NT2/D1 (cell line): ENCODE measurements at regions not wholly inside any gene's neighbourhood (a gene's known extent, or its start where the extent isn't known, plus 50 kb on each side); places are given as distances from the start of the nearest gene placed in this dataset.
"Not testable (repeated sequence)": the region's sequence is repeated elsewhere in the genome, so short reads cannot be mapped to it uniquely, and the experiment has no call there.

Experiments
- DNase-seq: peaks from one replicate; pipeline ENCODE4 v3.0.0-alpha.2; 2011; ENCODE audit warnings: low read depth, low spot score
- H3K27me3 ChIP-seq: 2 replicates; pipeline ENCODE4 v1.6.0; 2011; ENCODE audit warnings: mild to moderate bottlenecking; ENCODE audit not compliant: insufficient read length, insufficient read depth
- H3K36me3 ChIP-seq: 2 replicates; pipeline ENCODE4 v1.6.1; 2011; ENCODE audit warnings: mild to moderate bottlenecking, low read length, mixed read lengths; ENCODE audit not compliant: insufficient read depth, insufficient read length
- H3K4me1 ChIP-seq: 2 replicates; pipeline ENCODE4 v1.5.1; 2011; ENCODE audit not compliant: insufficient read depth, insufficient read length
- H3K4me3 ChIP-seq: 2 replicates; pipeline ENCODE4 v1.5.1; 2011; ENCODE audit warnings: low read depth; ENCODE audit not compliant: insufficient read length
- H3K9ac ChIP-seq: 2 replicates; pipeline ENCODE4 v1.6.0; 2011; ENCODE audit warnings: low read depth; ENCODE audit not compliant: insufficient read length
- H3K9me3 ChIP-seq: 2 replicates; pipeline ENCODE4 v1.5.1; 2011; ENCODE audit warnings: mild to moderate bottlenecking, low read length; ENCODE audit not compliant: insufficient read depth
- SUZ12 ChIP-seq: IDR thresholded peaks from 2 replicates; pipeline ENCODE4 v1.6.1; 2011; ENCODE audit not compliant: insufficient read length, insufficient read depth; ENCODE audit errors: extremely low read depth
- YY1 ChIP-seq: IDR thresholded peaks from 2 replicates; pipeline ENCODE4 v1.6.1; 2011; ENCODE audit not compliant: insufficient read length, insufficient read depth
- ZNF274 ChIP-seq: IDR thresholded peaks from 2 replicates; pipeline ENCODE4 v1.6.1; 2011; ENCODE audit warnings: mild to moderate bottlenecking, low read depth, low read length

- Histone ChIP-seq H3K9ac (peak overlapping the region; percentile 0), H3K4me1 (peaks cover 23% of the 10 kb centered on the region), H3K4me3 (no peak overlapping the region), H3K27me3 (no peaks in the 10 kb centered on the region), H3K9me3 (no peaks in the 10 kb centered on the region), H3K36me3 (no peaks in the 10 kb centered on the region)
- no peak for DNase-seq
- no peak for TF ChIP-seq YY1
- no peak for TF ChIP-seq ZNF274
- no peak for TF ChIP-seq SUZ12
Observed at GRCh38 chr22:48499456-48500425, 1327.9 kb downstream of the BRD1 start.

- no peaks in the 10 kb centered on the region for H3K27me3 ChIP-seq
- H3K36me3 ChIP-seq, result no peaks in the 10 kb centered on the region
- no peaks in the 10 kb centered on the region for H3K9me3 ChIP-seq
- no peak for TF ChIP-seq SUZ12
- TF ChIP-seq ZNF274, result no peak
- no peak for TF ChIP-seq YY1
- peaks cover 27% of the 10 kb centered on the region for H3K4me1 ChIP-seq
- H3K4me3 ChIP-seq, result no peak overlapping the region
- DNase-seq, result no peak
- H3K9ac ChIP-seq, result no peak overlapping the region
Observed at GRCh38 chr22:48498526-48499331, 1328.9 kb downstream of the BRD1 start.

DNA sequence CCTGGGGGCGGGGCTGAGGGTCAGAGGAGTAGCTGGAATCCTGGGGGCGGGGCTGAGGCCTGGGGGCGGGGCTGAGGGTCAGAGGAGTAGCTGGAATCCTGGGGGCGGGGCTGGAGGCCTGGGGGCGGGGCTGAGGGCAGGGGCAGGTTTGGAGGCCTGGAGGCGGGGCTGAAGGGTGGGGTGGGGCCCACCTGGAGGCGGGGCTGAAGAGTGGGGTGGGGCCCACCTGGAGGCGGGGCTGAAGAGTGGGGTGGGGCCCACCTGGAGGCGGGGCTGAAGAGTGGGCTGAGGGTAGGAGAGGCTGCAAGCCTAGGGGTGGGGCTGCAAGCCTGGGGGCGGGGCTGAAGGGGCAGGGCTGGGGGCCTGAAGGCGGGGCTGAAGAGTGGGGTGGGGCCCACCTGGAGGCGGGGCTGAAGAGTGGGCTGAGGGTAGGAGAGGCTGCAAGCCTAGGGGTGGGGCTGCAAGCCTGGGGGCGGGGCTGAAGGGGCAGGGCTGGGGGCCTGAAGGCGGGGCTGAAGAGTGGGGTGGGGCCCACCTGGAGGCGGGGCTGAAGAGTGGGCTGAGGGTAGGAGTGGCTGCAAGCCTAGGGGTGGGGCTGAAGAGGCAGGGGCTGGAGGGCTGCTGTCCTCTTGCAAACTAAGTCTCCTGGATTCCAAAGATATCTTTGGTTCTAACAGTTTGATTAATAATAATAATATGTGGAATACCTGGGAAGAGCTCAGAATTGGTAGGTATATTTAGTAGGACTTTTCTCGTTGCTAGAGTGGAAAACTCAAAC is 1329.7 kb downstream of the BRD1 start:
- H3K4me3 ChIP-seq, H3K36me3 ChIP-seq, H3K9me3 ChIP-seq, H3K27me3 ChIP-seq, DNase-seq, H3K9ac ChIP-seq: not testable (repeated sequence)
- H3K4me1 ChIP-seq, result peaks cover 27% of the 10 kb centered on the region

DNA sequence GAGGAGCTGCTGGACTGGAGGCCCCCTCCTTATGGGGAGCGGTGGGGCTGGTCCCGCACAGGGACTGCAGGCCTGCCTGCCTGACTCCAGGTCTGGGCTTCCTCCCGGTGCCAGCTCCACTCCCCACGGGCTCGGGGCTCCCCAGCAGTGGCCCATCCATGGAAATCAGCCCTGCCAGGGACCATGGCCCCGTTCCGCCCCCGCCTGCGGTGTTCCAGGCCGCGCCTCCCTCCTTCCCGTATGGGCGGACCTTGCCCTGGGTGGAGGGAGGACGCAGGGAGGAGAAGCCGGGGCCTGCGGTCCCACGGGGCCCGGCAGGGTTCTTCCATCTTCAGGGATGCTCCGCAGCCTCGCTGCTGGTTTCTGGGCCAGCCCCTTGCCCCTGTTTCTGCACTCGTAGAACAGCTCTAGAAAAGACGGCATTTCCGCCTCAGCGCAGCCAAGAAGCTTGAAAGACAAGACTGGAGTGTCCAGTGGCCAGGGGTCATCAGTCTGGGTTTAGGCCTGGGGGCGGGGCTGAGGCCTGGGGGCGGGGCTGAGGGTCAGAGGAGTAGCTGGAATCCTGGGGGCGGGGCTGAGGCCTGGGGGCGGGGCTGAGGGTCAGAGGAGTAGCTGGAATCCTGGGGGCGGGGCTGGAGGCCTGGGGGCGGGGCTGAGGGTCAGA is 1330.6 kb downstream of the BRD1 start:
- DNase-seq, result no peak
- H3K4me3 ChIP-seq, result no peak overlapping the region
- H3K27me3 ChIP-seq, result no peaks in the 10 kb centered on the region
- no peaks in the 10 kb centered on the region for H3K36me3 ChIP-seq
- H3K9me3 ChIP-seq, result no peaks in the 10 kb centered on the region
- H3K9ac ChIP-seq, result no peak overlapping the region
- TF ChIP-seq SUZ12 (no peak), YY1 (no peak), ZNF274 (no peak)
- H3K4me1 ChIP-seq, result peaks cover 28% of the 10 kb centered on the region

GRCh38 chr22:48496226-48496845 is 1331.3 kb downstream of the BRD1 start:
- Histone ChIP-seq H3K4me1 (peaks cover 31% of the 10 kb centered on the region), H3K36me3 (no peaks in the 10 kb centered on the region), H3K4me3 (no peak overlapping the region), H3K9me3 (no peaks in the 10 kb centered on the region), H3K9ac (no peak overlapping the region), H3K27me3 (peaks cover 3% of the 10 kb centered on the region)
- no peak for DNase-seq
- TF ChIP-seq SUZ12 (no peak), YY1 (no peak), ZNF274 (no peak)

- Histone ChIP-seq H3K4me1 (peaks cover 27% of the 10 kb centered on the region), H3K36me3 (no peaks in the 10 kb centered on the region), H3K4me3 (no peak overlapping the region), H3K27me3 (peaks cover 9% of the 10 kb centered on the region), H3K9ac (no peak overlapping the region), H3K9me3 (no peaks in the 10 kb centered on the region)
- no peak for TF ChIP-seq ZNF274
- TF ChIP-seq SUZ12, result no peak
- TF ChIP-seq YY1, result no peak
- DNase-seq, result no peak
Observed at GRCh38 chr22:48495751-48496080, 1332.0 kb downstream of the BRD1 start.
